PFSK-1 (cell line): ENCODE measurements at regions not wholly inside any gene's neighbourhood (a gene's known extent, or its start where the extent isn't known, plus 50 kb on each side); places are given as distances from the start of the nearest gene placed in this dataset.

ENCODE experiments used
- FOXP2 ChIP-seq: optimal IDR thresholded peaks from 2 replicates; pipeline ENCODE3; 2011; ENCODE audit warnings: borderline replicate concordance, control low read depth, inconsistent platforms; ENCODE audit not compliant: insufficient read depth; ENCODE audit errors: extremely low read length, extremely low read depth
- POLR2AphosphoS5 ChIP-seq: IDR thresholded peaks from 2 replicates; pipeline ENCODE4 v1.6.1; 2012; ENCODE audit warnings: low read depth, mild to moderate bottlenecking, control low read depth, low read length, moderate library complexity
- REST ChIP-seq, 2 experiments: IDR thresholded peaks; 2 replicates each; pipeline versions ENCODE4 v1.6.1 to v1.8.0; 2011 to 2012; ENCODE audit warnings: low read depth in 2 of 2, low read length in 2 of 2, control low read depth in 1 of 2, inconsistent platforms in 1 of 2, mild to moderate bottlenecking in 1 of 2, moderate library complexity in 1 of 2; ENCODE audit not compliant: insufficient read depth in 1 of 2
- SIN3A ChIP-seq: IDR thresholded peaks from 2 replicates; pipeline ENCODE4 v1.6.1; 2012; ENCODE audit warnings: mild to moderate bottlenecking, low read length, moderate library complexity, borderline replicate concordance; ENCODE audit not compliant: insufficient read depth
- TAF1 ChIP-seq: IDR thresholded peaks from 2 replicates; pipeline ENCODE4 v1.6.1; 2012; ENCODE audit warnings: low read length, control low read depth, borderline replicate concordance; ENCODE audit not compliant: insufficient read depth

GRCh38 chr14:53501361-53502211 is 348.5 kb upstream of the DDHD1 start:
- TF ChIP-seq SIN3A: no peak
- TF ChIP-seq TAF1: no peak
- no peak for TF ChIP-seq FOXP2
- TF ChIP-seq REST (IDR thresholded peaks at IDR 0.05; ENCODE audit: insufficient read depth in 1 of 2, low read depth in 2 of 2, low read length in 2 of 2): no peak

GRCh38 chr14:53500191-53500590 is 347.1 kb upstream of the DDHD1 start:
- TF ChIP-seq SIN3A (no peak), REST (IDR thresholded peaks at IDR 0.05; ENCODE audit: insufficient read depth in 1 of 2, low read depth in 2 of 2, low read length in 2 of 2) (no peak), FOXP2 (no peak), POLR2AphosphoS5 (no peak), TAF1 (no peak)

- TF ChIP-seq POLR2AphosphoS5: no peak
- TF ChIP-seq REST (IDR thresholded peaks at IDR 0.05; ENCODE audit: insufficient read depth in 1 of 2, low read depth in 2 of 2, low read length in 2 of 2): no peak
- no peak for TF ChIP-seq SIN3A
- no peak for TF ChIP-seq TAF1
- no peak for TF ChIP-seq FOXP2
Observed at GRCh38 chr14:53496668-53497067, 343.5 kb upstream of the DDHD1 start.

GRCh38 chr14:53495846-53496343 is 342.8 kb upstream of the DDHD1 start:
- TF ChIP-seq POLR2AphosphoS5 (no peak), FOXP2 (no peak), REST (IDR thresholded peaks at IDR 0.05; ENCODE audit: insufficient read depth in 1 of 2, low read depth in 2 of 2, low read length in 2 of 2) (no peak), TAF1 (no peak), SIN3A (no peak)

- TF ChIP-seq FOXP2 (no peak), TAF1 (no peak), REST (IDR thresholded peaks at IDR 0.05; ENCODE audit: insufficient read depth in 1 of 2, low read depth in 2 of 2, low read length in 2 of 2) (no peak), POLR2AphosphoS5 (no peak), SIN3A (no peak)
Observed at GRCh38 chr14:53494587-53494986, 341.5 kb upstream of the DDHD1 start.
